Ishikawa (cell line): ENCODE measurements at regions not wholly inside any gene's neighbourhood (a gene's known extent, or its start where the extent isn't known, plus 50 kb on each side); places are given as distances from the start of the nearest gene placed in this dataset.

Source experiments
- CEBPB ChIP-seq: IDR thresholded peaks from 2 replicates; pipeline ENCODE4 v1.6.1; 2012
- CREB1 ChIP-seq: IDR thresholded peaks from 2 replicates; pipeline ENCODE4 v1.6.1; 2012; ENCODE audit warnings: low read depth
- EGR1 ChIP-seq: IDR thresholded peaks from 2 replicates; pipeline ENCODE4 v1.6.1; 2012
- EP300 ChIP-seq: IDR thresholded peaks from 2 replicates; pipeline ENCODE4 v1.6.1; 2012; ENCODE audit warnings: borderline replicate concordance
- FOXM1 ChIP-seq: IDR thresholded peaks from 2 replicates; pipeline ENCODE4 v1.6.1; 2012; ENCODE audit warnings: low read depth, borderline replicate concordance
- NFIC ChIP-seq: IDR thresholded peaks from 2 replicates; pipeline ENCODE4 v1.6.1; 2012
- RAD21 ChIP-seq: IDR thresholded peaks from 2 replicates; pipeline ENCODE4 v1.6.1; 2012; ENCODE audit warnings: low read depth
- REST ChIP-seq: IDR thresholded peaks from 2 replicates; pipeline ENCODE4 v1.6.1; 2012; ENCODE audit warnings: low read depth, mild to moderate bottlenecking
- TAF1 ChIP-seq: IDR thresholded peaks from 2 replicates; pipeline ENCODE4 v1.6.1; 2012; ENCODE audit warnings: low read depth, mild to moderate bottlenecking
- TCF12 ChIP-seq: IDR thresholded peaks from 2 replicates; pipeline ENCODE4 v1.6.1; 2012; ENCODE audit warnings: low read depth
- TEAD4 ChIP-seq: IDR thresholded peaks from 2 replicates; pipeline ENCODE4 v1.6.1; 2012
- YY1 ChIP-seq: IDR thresholded peaks from 2 replicates; pipeline ENCODE4 v1.6.1; 2012; ENCODE audit warnings: low read depth
- TF ChIP-seq, protein P1 (sequence below): IDR thresholded peaks from 2 replicates; pipeline ENCODE4 v1.6.1; 2012
- TF ChIP-seq, protein P2 (sequence below): IDR thresholded peaks from 2 replicates; pipeline ENCODE4 v1.6.1; 2012

GRCh38 chr9:129368444-129368978 lies 190.4 kb upstream of the IER5L start:
- TF ChIP-seq, protein P1, sequence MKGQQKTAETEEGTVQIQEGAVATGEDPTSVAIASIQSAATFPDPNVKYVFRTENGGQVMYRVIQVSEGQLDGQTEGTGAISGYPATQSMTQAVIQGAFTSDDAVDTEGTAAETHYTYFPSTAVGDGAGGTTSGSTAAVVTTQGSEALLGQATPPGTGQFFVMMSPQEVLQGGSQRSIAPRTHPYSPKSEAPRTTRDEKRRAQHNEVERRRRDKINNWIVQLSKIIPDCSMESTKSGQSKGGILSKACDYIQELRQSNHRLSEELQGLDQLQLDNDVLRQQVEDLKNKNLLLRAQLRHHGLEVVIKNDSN = peak; percentile 54
- TF ChIP-seq, protein P2, sequence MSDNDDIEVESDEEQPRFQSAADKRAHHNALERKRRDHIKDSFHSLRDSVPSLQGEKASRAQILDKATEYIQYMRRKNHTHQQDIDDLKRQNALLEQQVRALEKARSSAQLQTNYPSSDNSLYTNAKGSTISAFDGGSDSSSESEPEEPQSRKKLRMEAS = no peak
- TF ChIP-seq TCF12 = no peak

- TF ChIP-seq FOXM1 (no peak), TEAD4 (no peak), YY1 (no peak), EP300 (no peak), CREB1 (no peak), EGR1 (no peak), TCF12 (no peak), CEBPB (no peak), TAF1 (no peak), RAD21 (no peak), NFIC (no peak), REST (no peak)
- TF ChIP-seq, protein P2 = no peak
- TF ChIP-seq, protein P1 = no peak
Observed at GRCh38 chr9:129367287-129367686, 189.2 kb upstream of the IER5L start.

- TF ChIP-seq CEBPB = no peak
- TF ChIP-seq EGR1 = no peak
- TF ChIP-seq REST = no peak
- TF ChIP-seq, protein P1 = no peak
- TF ChIP-seq TAF1 = no peak
- no peak for TF ChIP-seq TEAD4
Observed at GRCh38 chr9:129365196-129365595, 187.1 kb upstream of the IER5L start.

DNA sequence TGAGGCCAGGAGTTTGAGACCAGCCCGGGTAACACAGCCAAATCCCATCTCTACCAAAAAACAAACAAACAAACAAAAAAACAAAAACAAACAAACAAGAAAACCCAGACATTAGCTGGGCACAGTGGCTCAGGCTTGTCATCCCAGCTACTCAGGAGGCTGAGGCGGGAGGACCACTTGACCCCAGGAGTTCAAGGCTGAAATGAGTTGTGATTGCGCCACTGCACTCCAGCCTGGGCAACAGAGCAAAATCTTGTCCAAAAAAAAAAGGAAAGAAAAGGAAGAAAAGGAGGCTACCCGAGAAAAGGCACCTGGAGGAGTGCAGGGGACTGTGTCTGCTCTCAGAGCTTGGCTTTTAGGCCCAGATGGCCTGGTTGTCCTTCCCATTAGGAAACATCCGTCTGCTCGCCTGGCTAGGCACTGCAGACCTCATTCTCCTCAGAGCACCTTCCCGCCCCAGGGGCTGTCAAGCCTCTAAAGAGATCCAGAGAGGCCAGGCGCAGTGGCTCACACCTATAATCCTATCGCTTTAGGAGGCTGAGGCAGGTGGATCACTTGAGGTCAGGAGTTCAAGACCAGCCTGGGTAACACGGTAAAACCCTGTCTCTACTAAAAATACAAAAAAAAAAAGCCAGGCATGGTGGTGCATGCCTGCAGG lies 185.3 kb upstream of the IER5L start:
- peak; percentile 41; the same call in 1 of the 2 replicates for TF ChIP-seq CEBPB
- TF ChIP-seq NFIC = no peak

DNA sequence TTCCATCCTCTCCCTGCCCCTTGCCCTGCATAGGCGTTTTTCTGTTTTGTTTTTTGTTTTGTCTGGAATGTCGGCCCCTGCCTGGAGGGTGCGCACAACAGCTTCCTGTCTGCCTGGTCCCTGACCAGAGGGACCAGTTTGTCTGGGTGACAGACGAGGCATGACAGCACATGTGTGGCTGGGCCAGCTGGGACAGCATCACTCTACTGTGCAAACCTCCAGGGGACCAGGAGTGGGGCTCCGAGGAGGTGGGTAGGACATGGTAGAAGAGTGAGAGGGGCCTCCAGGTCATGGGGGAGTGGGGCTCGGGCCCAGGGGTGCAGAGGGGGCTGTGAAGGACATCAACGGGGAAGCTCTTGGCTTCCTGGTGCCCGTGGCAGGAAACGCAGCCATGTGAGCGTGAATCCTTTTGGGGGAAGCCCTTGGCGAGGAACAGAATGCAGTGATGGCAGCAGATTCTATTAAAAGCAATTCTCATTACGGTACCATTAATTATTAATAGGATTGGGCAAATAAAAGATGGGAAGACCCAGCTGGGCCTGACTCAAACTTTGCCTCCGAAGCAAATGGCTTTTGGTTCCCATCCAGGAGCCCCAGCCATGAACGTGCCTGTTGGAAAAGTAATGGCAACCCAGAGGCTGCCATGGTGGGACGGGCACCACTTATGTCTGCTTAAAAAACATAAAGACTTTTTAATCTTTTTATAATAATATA lies 184.4 kb upstream of the IER5L start:
- TF ChIP-seq YY1 = no peak
- TF ChIP-seq TCF12 = no peak
- no peak for TF ChIP-seq CEBPB
- TF ChIP-seq, protein P2 = 0 out of 2 replicates have a peak, but pooled peaks have one; percentile 45
- TF ChIP-seq RAD21 = peak; percentile 52; the same call in 1 of the 2 replicates
- 0 out of 2 replicates have a peak, but pooled peaks have one; percentile 25 for TF ChIP-seq TEAD4
- no peak for TF ChIP-seq REST
